MCF 10A (cell line): ENCODE measurements at regions not wholly inside any gene's neighbourhood (a gene's known extent, or its start where the extent isn't known, plus 50 kb on each side); places are given as distances from the start of the nearest gene placed in this dataset.

Source experiments
- BruUV-seq: library from RNA; stranded (reverse); fragments of 400-500 nt; replicated peaks from 2 replicates; lab custom pipeline; 2021; lab: Mats Ljungman, UMichigan
- CTCF ChIA-PET: fragments of 300-600 bp; sonication (Branson Sonifier 250); formaldehyde crosslinking; extraction: SDS; loops from one replicate; lab custom pipeline; 2021; ENCODE audit warnings: antibody characterized with exemption, inconsistent platforms; lab: Yijun Ruan, JAX
- POLR2A ChIA-PET: fragments of 300-600, 350-650 bp; sonication (Branson Sonifier 250); formaldehyde crosslinking; extraction: SDS; loops from one replicate; lab custom pipeline; 2020; ENCODE audit warnings: antibody characterized with exemption, inconsistent platforms; lab: Yijun Ruan, JAX
- DNase-seq: peaks from one replicate; pipeline ENCODE4 v3.0.0-alpha.2; 2018; ENCODE audit not compliant: unreplicated experiment
- H3K27ac Mint-ChIP-seq: one replicate; pipeline ENCODE4 v1.8.0; 2022; ENCODE audit warnings: mild to moderate bottlenecking, low read depth, mixed read lengths; ENCODE audit not compliant: unreplicated experiment
- H3K27me3 Mint-ChIP-seq: one replicate; pipeline ENCODE4 v1.8.0; 2022; ENCODE audit warnings: mixed read lengths; ENCODE audit not compliant: insufficient read depth, unreplicated experiment
- H3K36me3 Mint-ChIP-seq: one replicate; pipeline ENCODE4 v1.8.0; 2022; ENCODE audit warnings: mild to moderate bottlenecking, moderate library complexity, mixed read lengths; ENCODE audit not compliant: insufficient read depth, unreplicated experiment
- H3K4me1 Mint-ChIP-seq: one replicate; pipeline ENCODE4 v1.8.0; 2022; ENCODE audit warnings: mixed read lengths; ENCODE audit not compliant: insufficient read depth, unreplicated experiment
- H3K4me3 Mint-ChIP-seq: one replicate; pipeline ENCODE4 v1.8.0; 2022; ENCODE audit warnings: mild to moderate bottlenecking, moderate library complexity, mixed read lengths; ENCODE audit not compliant: unreplicated experiment
- H3K9me3 Mint-ChIP-seq: one replicate; pipeline ENCODE4 v1.8.0; 2022; ENCODE audit warnings: mixed read lengths; ENCODE audit not compliant: unreplicated experiment
- intact Hi-C: fragments of 100-400 bp; cut with micrococcal nuclease; formaldehyde crosslinking; loops from 2 replicates; pipeline ENCODE4 v1.14.1; 2022
- TF ChIP-seq, protein P1 (sequence below): fragments of 200-600 bp; IDR thresholded peaks from one replicate; pipeline ENCODE4 v1.8.0; 2022; ENCODE audit warnings: antibody characterized with exemption, mild to moderate bottlenecking; ENCODE audit not compliant: unreplicated experiment

DNA sequence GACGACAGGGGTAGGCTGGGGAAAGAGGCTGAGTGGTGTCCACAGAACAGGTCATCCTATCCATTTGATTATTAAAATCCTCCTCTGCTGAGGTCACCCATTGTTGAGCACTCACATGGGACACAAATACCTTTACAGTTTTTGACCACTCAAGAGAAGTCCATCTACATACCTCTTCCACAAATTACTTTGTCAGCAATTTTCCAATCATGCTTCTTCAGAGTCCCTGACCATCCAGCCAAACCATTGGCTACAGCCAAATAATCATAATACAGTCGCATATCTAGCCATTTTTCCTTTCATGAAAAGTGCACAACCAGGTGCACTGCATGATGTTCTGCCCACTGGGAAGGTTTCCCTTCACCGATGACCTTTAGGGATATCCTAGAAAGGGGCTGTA lies 407.4 kb downstream of the TEX13C start:
- no TSS peak for BruUV-seq
- CTCF ChIA-PET, result no interaction called here

DNA sequence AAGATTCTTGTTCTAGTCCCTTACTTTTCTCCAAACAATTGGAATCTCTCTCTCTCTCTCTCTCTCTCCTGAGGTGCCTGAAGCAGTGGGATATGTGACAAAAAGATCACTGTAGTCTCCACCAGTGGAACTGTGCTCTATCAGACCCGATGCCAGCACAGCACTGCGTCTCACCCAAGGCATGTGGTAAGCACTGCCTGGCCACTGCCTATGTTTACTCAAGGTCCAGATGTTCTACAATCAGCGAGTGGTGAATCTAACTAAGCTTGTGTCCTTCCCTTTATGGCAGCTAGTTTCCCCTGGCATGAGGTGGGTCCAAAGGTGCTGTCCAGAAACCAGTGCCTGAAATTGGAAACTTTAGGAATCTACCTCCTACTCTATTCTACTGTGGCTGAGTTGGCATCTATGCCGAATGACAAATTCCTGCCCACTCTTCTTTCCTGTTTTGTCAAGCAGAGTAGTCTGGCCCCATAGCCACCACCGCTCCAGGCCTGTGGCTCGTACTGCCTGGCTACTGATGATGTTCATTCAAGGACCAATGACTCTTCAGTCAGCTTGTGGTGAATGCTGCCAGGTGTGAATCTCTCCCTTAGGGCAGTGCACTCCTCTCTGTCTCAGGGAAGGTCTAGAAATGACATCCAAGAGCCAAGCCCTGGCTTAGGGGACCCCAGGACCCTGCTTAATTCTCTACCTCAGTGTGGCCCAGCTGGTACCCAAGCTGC lies 416.5 kb downstream of the TEX13C start:
- POLR2A ChIA-PET, result no interaction called here
- TF ChIP-seq, protein P1, sequence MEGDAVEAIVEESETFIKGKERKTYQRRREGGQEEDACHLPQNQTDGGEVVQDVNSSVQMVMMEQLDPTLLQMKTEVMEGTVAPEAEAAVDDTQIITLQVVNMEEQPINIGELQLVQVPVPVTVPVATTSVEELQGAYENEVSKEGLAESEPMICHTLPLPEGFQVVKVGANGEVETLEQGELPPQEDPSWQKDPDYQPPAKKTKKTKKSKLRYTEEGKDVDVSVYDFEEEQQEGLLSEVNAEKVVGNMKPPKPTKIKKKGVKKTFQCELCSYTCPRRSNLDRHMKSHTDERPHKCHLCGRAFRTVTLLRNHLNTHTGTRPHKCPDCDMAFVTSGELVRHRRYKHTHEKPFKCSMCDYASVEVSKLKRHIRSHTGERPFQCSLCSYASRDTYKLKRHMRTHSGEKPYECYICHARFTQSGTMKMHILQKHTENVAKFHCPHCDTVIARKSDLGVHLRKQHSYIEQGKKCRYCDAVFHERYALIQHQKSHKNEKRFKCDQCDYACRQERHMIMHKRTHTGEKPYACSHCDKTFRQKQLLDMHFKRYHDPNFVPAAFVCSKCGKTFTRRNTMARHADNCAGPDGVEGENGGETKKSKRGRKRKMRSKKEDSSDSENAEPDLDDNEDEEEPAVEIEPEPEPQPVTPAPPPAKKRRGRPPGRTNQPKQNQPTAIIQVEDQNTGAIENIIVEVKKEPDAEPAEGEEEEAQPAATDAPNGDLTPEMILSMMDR, result no peak
- Mint-ChIP-seq H3K27me3 (no peaks in the 10 kb centered on the region), H3K4me3 (no peak overlapping the region), H3K4me1 (no peaks in the 10 kb centered on the region), H3K9me3 (peaks cover 15% of the 10 kb centered on the region), H3K36me3 (no peaks in the 10 kb centered on the region), H3K27ac (no peak overlapping the region)
- intact Hi-C loops, result no loop called here
- no peak for DNase-seq
- CTCF ChIA-PET, result no interaction called here
- no TSS peak for BruUV-seq

More for the DNA sequence above, 407.4 kb downstream of the TEX13C start:
- Mint-ChIP-seq H3K9me3 (peaks cover 6% of the 10 kb centered on the region), H3K27me3 (no peaks in the 10 kb centered on the region), H3K27ac (no peak overlapping the region), H3K36me3 (peaks cover 5% of the 10 kb centered on the region), H3K4me3 (no peak overlapping the region), H3K4me1 (no peaks in the 10 kb centered on the region)
- TF ChIP-seq, protein P1, result no peak
- intact Hi-C loops, result no loop called here
- POLR2A ChIA-PET, result no interaction called here
- no peak for DNase-seq

DNA sequence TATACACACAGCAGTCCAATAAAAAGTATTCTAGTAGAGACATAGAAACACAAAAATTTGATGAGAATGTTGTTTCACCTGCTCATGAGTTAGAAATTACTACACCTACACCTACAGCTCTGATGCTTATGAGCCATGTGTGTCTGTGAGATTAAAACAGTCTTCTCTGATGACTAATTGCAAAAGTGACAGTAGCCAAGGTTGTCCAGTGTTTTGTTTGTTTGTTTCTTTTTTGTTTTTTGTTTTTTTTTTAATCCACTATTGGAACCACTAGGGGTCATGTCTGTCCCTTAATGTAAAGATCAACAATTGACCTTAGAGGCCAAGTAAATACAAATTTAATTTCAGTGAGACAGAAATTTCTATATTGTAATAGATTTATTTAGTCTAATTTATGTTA lies 423.1 kb downstream of the TEX13C start:
- Mint-ChIP-seq H3K4me1 (no peaks in the 10 kb centered on the region), H3K4me3 (no peak overlapping the region), H3K36me3 (no peaks in the 10 kb centered on the region), H3K27ac (no peak overlapping the region), H3K9me3 (peaks cover 2% of the 10 kb centered on the region), H3K27me3 (no peaks in the 10 kb centered on the region)
- ChIA-PET POLR2A (no interaction called here), CTCF (interaction anchor here (0.7 kb wide), 1 partner anchor 355 kb away, joined by 4 read pairs; no protein-coding TSS in a partner anchor)
- TF ChIP-seq, protein P1, result no peak
- intact Hi-C loops, result no loop called here
- no peak for DNase-seq
- no TSS peak for BruUV-seq

DNA sequence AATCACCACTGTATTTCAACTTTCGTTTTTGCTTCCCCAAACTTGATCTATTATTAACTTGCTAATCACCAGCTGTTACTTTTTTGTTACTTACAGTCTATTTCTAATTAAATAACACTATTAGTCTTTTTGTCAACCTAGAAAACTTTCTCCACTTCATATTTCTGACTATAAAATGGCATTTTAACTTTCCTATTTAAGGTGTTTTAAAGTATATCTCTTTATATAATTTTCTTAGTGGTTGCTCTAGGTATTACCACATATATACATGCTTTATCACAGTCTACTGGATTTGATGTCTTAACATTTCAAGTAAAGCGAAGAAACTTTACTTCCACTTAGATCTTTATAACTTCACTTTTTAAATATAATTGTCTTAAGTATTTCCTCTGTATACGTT lies 421.2 kb downstream of the DCAF12L2 start:
- Mint-ChIP-seq H3K4me1 (no peaks in the 10 kb centered on the region), H3K27me3 (no peaks in the 10 kb centered on the region), H3K4me3 (peak overlapping the region; percentile 61), H3K9me3 (peaks cover 17% of the 10 kb centered on the region), H3K27ac (no peak overlapping the region), H3K36me3 (no peaks in the 10 kb centered on the region)
- intact Hi-C loops, result no loop called here
- POLR2A ChIA-PET, result interaction anchor here (0.6 to 0.9 kb wide), 2 partner anchors 133 to 389 kb away, joined by 3 read pairs; no protein-coding TSS in a partner anchor
- no TSS peak for BruUV-seq
- CTCF ChIA-PET, result no interaction called here
- TF ChIP-seq, protein P1, result peak; percentile 6
- DNase-seq, result no peak
